ENCODE measurements at regions not wholly inside any gene's neighbourhood (a gene's known extent, or its start where the extent isn't known, plus 50 kb on each side); places are given as distances from the start of the nearest gene placed in this dataset.
"Not testable (repeated sequence)": the region's sequence is repeated elsewhere in the genome, so short reads cannot be mapped to it uniquely, and the experiment has no call there.

GRCh38 chr7:25739143-25739542 lies 412.9 kb upstream of the NFE2L3 start:
- ATAC-seq (replicated peaks in 6 of 8) = peak in 1 of 8 experiments; percentile 86
- WGBS, 10 experiments = 0 to 80% (median 60%) methylated on average over 1 to 2 of the region's 2 CpGs; no CpG with 5 or more reads in 5 of the 10 experiments
- Histone ChIP-seq H3K4me1 (replicated peaks in 1 of 2) (peaks cover 35 to 55% of the 10 kb centered on the region in 2 donors), H3K27ac (no peak overlapping the region), H3K4me3 (no peak overlapping the region)
- in situ Hi-C loops (cut with MboI; ENCODE audit: low pct_unique_long_range_greater_than_20kb in 2 of 9, low sequenced_read_pairs in 9 of 9, unreplicated experiment in 9 of 9) = no loop called here

- ATAC-seq (replicated peaks in 6 of 8) = no peak
- in situ Hi-C loops (cut with MboI; ENCODE audit: low pct_unique_long_range_greater_than_20kb in 2 of 9, low sequenced_read_pairs in 9 of 9, unreplicated experiment in 9 of 9) = no loop called here
- Histone ChIP-seq H3K4me1 (replicated peaks in 1 of 2) (peaks cover 27 to 30% of the 10 kb centered on the region in 2 donors), H3K4me3 (no peak overlapping the region), H3K27ac (no peak overlapping the region)
- 38 to 100% (median 75%) methylated on average over 1 to 3 of the region's 3 CpGs; no CpG with 5 or more reads in 4 of the 10 experiments for WGBS, 10 experiments
Measured at GRCh38 chr7:25742316-25742715, 409.7 kb upstream of the NFE2L3 start.

GRCh38 chr7:25743670-25744451 lies 408.1 kb upstream of the NFE2L3 start:
- in situ Hi-C loops (cut with MboI; ENCODE audit: low pct_unique_long_range_greater_than_20kb in 2 of 9, low sequenced_read_pairs in 9 of 9, unreplicated experiment in 9 of 9); ATAC-seq (replicated peaks in 6 of 8); H3K27ac ChIP-seq; H3K4me3 ChIP-seq: not testable (repeated sequence)
- WGBS, 10 experiments = 50 to 93% (median 66%) methylated on average over 1 to 5 of the region's 37 CpGs; no CpG with 5 or more reads in 6 of the 10 experiments
- peaks cover 17 to 19% of the 10 kb centered on the region in 2 donors for H3K4me1 ChIP-seq (replicated peaks in 1 of 2)

GRCh38 chr7:25750744-25751508 lies 401.1 kb upstream of the NFE2L3 start:
- Histone ChIP-seq H3K4me1 (replicated peaks in 1 of 2) (peaks cover 19 to 26% of the 10 kb centered on the region in 2 donors), H3K4me3 (no peak overlapping the region), H3K27ac (no peak overlapping the region)
- ATAC-seq (replicated peaks in 6 of 8) = peak in 1 of 8 experiments; percentile 50
- WGBS, 10 experiments = 33 to 90% (median 60%) methylated on average over 1 to 14 of the region's 14 CpGs
- in situ Hi-C loops (cut with MboI; ENCODE audit: low pct_unique_long_range_greater_than_20kb in 2 of 9, low sequenced_read_pairs in 9 of 9, unreplicated experiment in 9 of 9) = no loop called here

- no peak for ATAC-seq (replicated peaks in 6 of 8)
- 40 to 85% (median 74%) methylated on average over 2 to 5 of the region's 5 CpGs; no CpG with 5 or more reads in 1 of the 10 experiments for WGBS, 10 experiments
- Histone ChIP-seq H3K27ac (no peak overlapping the region), H3K4me1 (replicated peaks in 1 of 2) (peaks cover 19 to 26% of the 10 kb centered on the region in 2 donors), H3K4me3 (no peak overlapping the region)
- in situ Hi-C loops (cut with MboI; ENCODE audit: low pct_unique_long_range_greater_than_20kb in 2 of 9, low sequenced_read_pairs in 9 of 9, unreplicated experiment in 9 of 9) = no loop called here
Measured at GRCh38 chr7:25752154-25752553, 399.8 kb upstream of the NFE2L3 start.

- Histone ChIP-seq H3K4me1 (replicated peaks in 1 of 2) (peaks cover 19 to 26% of the 10 kb centered on the region in 2 donors), H3K27ac (no peak overlapping the region), H3K4me3 (no peak overlapping the region)
- ATAC-seq (replicated peaks in 6 of 8) = peak in 5 of 8 experiments; percentile 8 to 77 (median 57)
- in situ Hi-C loops (cut with MboI; ENCODE audit: low pct_unique_long_range_greater_than_20kb in 2 of 9, low sequenced_read_pairs in 9 of 9, unreplicated experiment in 9 of 9) = no loop called here
- WGBS, 10 experiments = 20 to 96% (median 62%) methylated on average over 3 to 8 of the region's 16 CpGs; no CpG with 5 or more reads in 3 of the 10 experiments
Measured at GRCh38 chr7:25752967-25753791, 398.8 kb upstream of the NFE2L3 start.

- Histone ChIP-seq H3K4me1 (replicated peaks in 1 of 2) (peaks cover 19 to 26% of the 10 kb centered on the region in 2 donors), H3K4me3 (no peak overlapping the region), H3K27ac (no peak overlapping the region)
- WGBS, 10 experiments = 83 to 100% (median 87%) methylated on average over 1 to 10 of the region's 10 CpGs; no CpG with 5 or more reads in 5 of the 10 experiments
- in situ Hi-C loops (cut with MboI; ENCODE audit: low pct_unique_long_range_greater_than_20kb in 2 of 9, low sequenced_read_pairs in 9 of 9, unreplicated experiment in 9 of 9) = no loop called here
- no peak for ATAC-seq (replicated peaks in 6 of 8)
Measured at GRCh38 chr7:25753837-25754236, 398.2 kb upstream of the NFE2L3 start.

GRCh38 chr7:25754333-25754732 lies 397.7 kb upstream of the NFE2L3 start:
- no peak for ATAC-seq (replicated peaks in 6 of 8)
- H3K27ac ChIP-seq = no peak overlapping the region
- peaks cover 19 to 26% of the 10 kb centered on the region in 2 donors for H3K4me1 ChIP-seq (replicated peaks in 1 of 2)
- no peak overlapping the region for H3K4me3 ChIP-seq
- in situ Hi-C loops (cut with MboI; ENCODE audit: low pct_unique_long_range_greater_than_20kb in 2 of 9, low sequenced_read_pairs in 9 of 9, unreplicated experiment in 9 of 9) = no loop called here
- WGBS, 10 experiments = 0 to 100% (median 50%) methylated on average over 1 to 6 of the region's 7 CpGs; no CpG with 5 or more reads in 1 of the 10 experiments

GRCh38 chr7:25754751-25755150 lies 397.2 kb upstream of the NFE2L3 start:
- Histone ChIP-seq H3K27ac (no peak overlapping the region), H3K4me3 (no peak overlapping the region), H3K4me1 (replicated peaks in 1 of 2) (peaks cover 19 to 26% of the 10 kb centered on the region in 2 donors)
- 40 to 100% (median 69%) methylated on average over 1 of the region's 1 CpG; no CpG with 5 or more reads in 4 of the 10 experiments for WGBS, 10 experiments
- in situ Hi-C loops (cut with MboI; ENCODE audit: low pct_unique_long_range_greater_than_20kb in 2 of 9, low sequenced_read_pairs in 9 of 9, unreplicated experiment in 9 of 9) = no loop called here
- no peak for ATAC-seq (replicated peaks in 6 of 8)

- H3K4me1 ChIP-seq (replicated peaks in 1 of 2) = peaks cover 11 to 17% of the 10 kb centered on the region in 2 donors
- ATAC-seq (replicated peaks in 6 of 8) = no peak
- no peak overlapping the region for H3K4me3 ChIP-seq
- no peak overlapping the region for H3K27ac ChIP-seq
- in situ Hi-C loops (cut with MboI; ENCODE audit: low pct_unique_long_range_greater_than_20kb in 2 of 9, low sequenced_read_pairs in 9 of 9, unreplicated experiment in 9 of 9) = no loop called here
Measured at GRCh38 chr7:25756601-25757000, 395.4 kb upstream of the NFE2L3 start.

GRCh38 chr7:25758559-25758958 lies 393.4 kb upstream of the NFE2L3 start:
- peaks cover 0 to 10% of the 10 kb centered on the region in 2 donors for H3K4me1 ChIP-seq (replicated peaks in 1 of 2)
- no peak overlapping the region for H3K4me3 ChIP-seq
- 0 to 100% (median 85%) methylated on average over 1 to 4 of the region's 4 CpGs; no CpG with 5 or more reads in 1 of the 10 experiments for WGBS, 10 experiments
- H3K27ac ChIP-seq = no peak overlapping the region
- in situ Hi-C loops (cut with MboI; ENCODE audit: low pct_unique_long_range_greater_than_20kb in 2 of 9, low sequenced_read_pairs in 9 of 9, unreplicated experiment in 9 of 9) = no loop called here
- no peak for ATAC-seq (replicated peaks in 6 of 8)

GRCh38 chr7:25759286-25759685 lies 392.7 kb upstream of the NFE2L3 start:
- Histone ChIP-seq H3K4me1 (replicated peaks in 1 of 2) (peaks cover 0 to 10% of the 10 kb centered on the region in 2 donors), H3K27ac (no peak overlapping the region), H3K4me3 (no peak overlapping the region)
- in situ Hi-C loops (cut with MboI; ENCODE audit: low pct_unique_long_range_greater_than_20kb in 2 of 9, low sequenced_read_pairs in 9 of 9, unreplicated experiment in 9 of 9) = no loop called here
- no peak for ATAC-seq (replicated peaks in 6 of 8)
